ENCODE measurements at regions not wholly inside any gene's neighbourhood (a gene's known extent, or its start where the extent isn't known, plus 50 kb on each side); places are given as distances from the start of the nearest gene placed in this dataset.

- TF ChIP-seq, protein P1, sequence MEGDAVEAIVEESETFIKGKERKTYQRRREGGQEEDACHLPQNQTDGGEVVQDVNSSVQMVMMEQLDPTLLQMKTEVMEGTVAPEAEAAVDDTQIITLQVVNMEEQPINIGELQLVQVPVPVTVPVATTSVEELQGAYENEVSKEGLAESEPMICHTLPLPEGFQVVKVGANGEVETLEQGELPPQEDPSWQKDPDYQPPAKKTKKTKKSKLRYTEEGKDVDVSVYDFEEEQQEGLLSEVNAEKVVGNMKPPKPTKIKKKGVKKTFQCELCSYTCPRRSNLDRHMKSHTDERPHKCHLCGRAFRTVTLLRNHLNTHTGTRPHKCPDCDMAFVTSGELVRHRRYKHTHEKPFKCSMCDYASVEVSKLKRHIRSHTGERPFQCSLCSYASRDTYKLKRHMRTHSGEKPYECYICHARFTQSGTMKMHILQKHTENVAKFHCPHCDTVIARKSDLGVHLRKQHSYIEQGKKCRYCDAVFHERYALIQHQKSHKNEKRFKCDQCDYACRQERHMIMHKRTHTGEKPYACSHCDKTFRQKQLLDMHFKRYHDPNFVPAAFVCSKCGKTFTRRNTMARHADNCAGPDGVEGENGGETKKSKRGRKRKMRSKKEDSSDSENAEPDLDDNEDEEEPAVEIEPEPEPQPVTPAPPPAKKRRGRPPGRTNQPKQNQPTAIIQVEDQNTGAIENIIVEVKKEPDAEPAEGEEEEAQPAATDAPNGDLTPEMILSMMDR (IDR thresholded peaks at IDR 0.05) = peak; percentile 53; the same call in 1 of the 2 replicates
Observed at GRCh38 chr5:68661237-68661636, 432.6 kb upstream of the SLC30A5 start.

GRCh38 chr5:68662804-68663307, 431.0 kb upstream of the SLC30A5 start:
- TF ChIP-seq, protein P1 (IDR thresholded peaks at IDR 0.05) = no peak

- TF ChIP-seq, protein P1 (IDR thresholded peaks at IDR 0.05) = no peak
Observed at GRCh38 chr5:68669864-68670575, 423.8 kb upstream of the SLC30A5 start.

- TF ChIP-seq, protein P1 (IDR thresholded peaks at IDR 0.05) = no peak
Observed at GRCh38 chr5:68673106-68673822, 420.6 kb upstream of the SLC30A5 start.

DNA sequence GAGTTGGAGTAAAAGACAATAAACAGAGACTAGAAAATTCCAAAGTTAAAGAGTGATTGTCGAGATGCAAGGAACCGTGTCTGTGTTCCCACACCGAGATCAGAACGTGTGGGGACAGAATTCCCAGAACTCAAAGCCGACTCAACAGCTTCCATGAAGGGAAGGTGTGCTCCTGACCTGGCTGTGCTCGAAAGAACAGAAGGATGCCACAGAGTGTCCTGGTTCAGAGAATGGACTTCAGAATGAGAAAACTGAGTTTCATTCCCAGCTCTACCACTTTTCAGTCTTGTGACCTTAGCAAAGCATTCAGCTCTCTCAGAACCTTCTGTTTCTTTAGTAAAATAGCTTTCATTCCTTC, 420.0 kb upstream of the SLC30A5 start:
- TF ChIP-seq, protein P1 (IDR thresholded peaks at IDR 0.05) = no peak

DNA sequence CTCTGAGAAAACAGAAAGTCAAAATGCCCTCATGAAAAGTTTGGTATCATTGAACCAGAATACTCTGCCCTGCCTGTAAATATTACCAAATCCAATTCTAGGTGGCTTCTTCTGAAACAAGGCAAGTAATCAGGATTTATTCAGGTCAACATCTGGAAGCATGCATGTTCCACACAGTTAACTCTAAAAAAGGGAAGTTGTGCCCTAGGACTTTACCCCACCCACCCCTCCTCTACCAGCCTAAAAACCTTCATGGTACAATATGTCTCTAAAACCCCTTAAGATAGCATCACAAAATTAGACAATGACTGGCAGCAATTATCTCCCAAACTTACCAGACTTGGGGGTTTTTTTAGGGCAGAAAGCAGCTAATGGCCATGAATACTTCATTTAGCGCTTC, 414.8 kb upstream of the SLC30A5 start:
- TF ChIP-seq, protein P1 (IDR thresholded peaks at IDR 0.05) = no peak

- TF ChIP-seq, protein P1 (IDR thresholded peaks at IDR 0.05) = no peak
Observed at GRCh38 chr5:68680366-68680765, 413.4 kb upstream of the SLC30A5 start.
